ENCODE measurements at regions not wholly inside any gene's neighbourhood (a gene's known extent, or its start where the extent isn't known, plus 50 kb on each side); places are given as distances from the start of the nearest gene placed in this dataset.

- TF ChIP-seq CTCF (IDR thresholded peaks at IDR 0.05 in 4 of 5, conservative IDR thresholded peaks at IDR 0.05 in 1 of 5) (no peak), POLR2A (IDR thresholded peaks at IDR 0.05) (no peak)
These were observed 251.2 kb upstream of the RORB start for GRCh38 chr9:74245866-74246497.

Measured in gastrocnemius medialis (tissue), 4 donors.